Neural progenitor cell (in vitro differentiated cells): ENCODE measurements at regions not wholly inside any gene's neighbourhood (a gene's known extent, or its start where the extent isn't known, plus 50 kb on each side); places are given as distances from the start of the nearest gene placed in this dataset.

ENCODE experiments used
- EZH2 ChIP-seq: fragments of 200-600 bp; sonication (generic); IDR thresholded peaks from 2 replicates; pipeline ENCODE4 v1.6.1; 2017; ENCODE audit warnings: antibody characterized with exemption, mild to moderate bottlenecking, moderate library complexity
- TF ChIP-seq, protein P1 (sequence below): fragments of 200-600 bp; sonication (generic); IDR thresholded peaks from 2 replicates; pipeline ENCODE4 v1.5.1; 2017; ENCODE audit warnings: antibody characterized with exemption, mild to moderate bottlenecking

DNA sequence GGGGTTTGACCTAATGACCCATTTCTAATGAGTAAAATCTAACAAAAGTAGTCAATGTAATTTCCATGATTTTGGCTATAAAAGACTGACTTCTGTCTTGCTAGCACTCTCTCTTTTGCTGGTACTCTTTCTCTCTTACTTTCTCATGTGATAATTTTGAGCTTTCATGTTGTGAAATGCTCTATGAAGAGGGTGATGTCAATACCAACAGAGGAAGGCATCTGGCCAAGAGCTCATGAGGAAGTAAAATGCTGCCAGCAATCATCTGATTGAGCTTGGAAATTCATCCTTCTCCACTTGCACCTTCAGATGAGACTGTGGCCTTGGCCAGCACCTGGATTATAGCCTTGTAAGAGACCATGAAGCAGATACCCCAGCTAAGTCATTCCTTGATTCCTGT, 347.7 kb downstream of the HS3ST1 start:
- TF ChIP-seq, protein P1, sequence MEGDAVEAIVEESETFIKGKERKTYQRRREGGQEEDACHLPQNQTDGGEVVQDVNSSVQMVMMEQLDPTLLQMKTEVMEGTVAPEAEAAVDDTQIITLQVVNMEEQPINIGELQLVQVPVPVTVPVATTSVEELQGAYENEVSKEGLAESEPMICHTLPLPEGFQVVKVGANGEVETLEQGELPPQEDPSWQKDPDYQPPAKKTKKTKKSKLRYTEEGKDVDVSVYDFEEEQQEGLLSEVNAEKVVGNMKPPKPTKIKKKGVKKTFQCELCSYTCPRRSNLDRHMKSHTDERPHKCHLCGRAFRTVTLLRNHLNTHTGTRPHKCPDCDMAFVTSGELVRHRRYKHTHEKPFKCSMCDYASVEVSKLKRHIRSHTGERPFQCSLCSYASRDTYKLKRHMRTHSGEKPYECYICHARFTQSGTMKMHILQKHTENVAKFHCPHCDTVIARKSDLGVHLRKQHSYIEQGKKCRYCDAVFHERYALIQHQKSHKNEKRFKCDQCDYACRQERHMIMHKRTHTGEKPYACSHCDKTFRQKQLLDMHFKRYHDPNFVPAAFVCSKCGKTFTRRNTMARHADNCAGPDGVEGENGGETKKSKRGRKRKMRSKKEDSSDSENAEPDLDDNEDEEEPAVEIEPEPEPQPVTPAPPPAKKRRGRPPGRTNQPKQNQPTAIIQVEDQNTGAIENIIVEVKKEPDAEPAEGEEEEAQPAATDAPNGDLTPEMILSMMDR, result no peak
- no peak for TF ChIP-seq EZH2
